HCT116 (cell line): ENCODE measurements at regions not wholly inside any gene's neighbourhood (a gene's known extent, or its start where the extent isn't known, plus 50 kb on each side); places are given as distances from the start of the nearest gene placed in this dataset.
"Not testable (repeated sequence)": the region's sequence is repeated elsewhere in the genome, so short reads cannot be mapped to it uniquely, and the experiment has no call there.

Experiments used
- ATAC-seq: fragments of 200-7000 bp; cut with Tn5 transposase; 2 replicates; pipeline ENCODE4 v1.9.1; 2020; ENCODE audit warnings: mild to moderate bottlenecking, moderate library complexity
- BruUV-seq: library from RNA; stranded (reverse); fragments of 400-500 nt; replicated peaks from 2 replicates; lab custom pipeline; 2021; lab: Mats Ljungman, UMichigan
- CTCF ChIA-PET: fragments of 300-600 bp; sonication (Branson Sonifier 250); formaldehyde crosslinking; loops from one replicate; lab custom pipeline; 2021; ENCODE audit warnings: antibody characterized with exemption; lab: Charles Lee
- POLR2A ChIA-PET: fragments of 300-600, 350-600 bp; sonication (Branson Sonifier 250); formaldehyde crosslinking; loops from one replicate; lab custom pipeline; 2021; ENCODE audit warnings: antibody characterized with exemption; lab: Charles Lee
- RAD21 ChIA-PET, 2 experiments: fragments of 300-600 bp; sonication (Branson Sonifier 250); formaldehyde crosslinking; loops; one replicate each; lab custom pipeline; 2023; ENCODE audit warnings: low total read pairs in 2 of 2; ENCODE audit not compliant: uncharacterized antibody in 2 of 2, unreplicated experiment in 2 of 2, low non-redundant PET in 1 of 2; lab: Charles Lee
- DNase-seq: peaks from one replicate; pipeline ENCODE4 v3.0.0-alpha.2; 2010; ENCODE audit warnings: low read depth, low spot score
- H2AFZ ChIP-seq: fragments of 200-600 bp; shearing (Covaris generic), sonication (generic); 2 replicates; pipeline ENCODE4 v1.6.1; 2017; ENCODE audit warnings: low read depth, mixed run types, mixed read lengths, antibody characterized with exemption, low read length; ENCODE audit not compliant: poor library complexity, severe bottlenecking
- H3K27ac ChIP-seq: 2 replicates; pipeline ENCODE4 v1.5.1; 2012; ENCODE audit warnings: low read depth, low read length
- H3K27me3 ChIP-seq: fragments of 200-600 bp; sonication (generic); 2 replicates; pipeline ENCODE4 v1.6.1; 2016; ENCODE audit warnings: mixed run types, low read length, mixed read lengths; ENCODE audit not compliant: insufficient read depth
- H3K36me3 ChIP-seq, 2 experiments: fragments of 200-500 bp in 1 of 2; fragments of 200-600 bp in 1 of 2; sonication (Bioruptor generic) in 1 of 2; sonication (generic) in 1 of 2; 2 replicates each; pipeline versions ENCODE4 v1.5.1 to v1.6.1; 2014 to 2016; ENCODE audit warnings: low read length in 2 of 2, inconsistent platforms in 1 of 2, mixed read lengths in 1 of 2, mixed run types in 1 of 2; ENCODE audit not compliant: insufficient read depth in 2 of 2, control insufficient read depth in 1 of 2
- H3K4me1 ChIP-seq, 2 experiments: fragments of 200-600 bp in 1 of 2; sonication (generic) in 1 of 2; 2 replicates each; pipeline versions ENCODE4 v1.5.1 to v1.6.1; 2012 to 2017; ENCODE audit warnings: low read length in 2 of 2, inconsistent platforms in 1 of 2, mild to moderate bottlenecking in 1 of 2, mixed read lengths in 1 of 2, mixed run types in 1 of 2, moderate library complexity in 1 of 2; ENCODE audit not compliant: insufficient read depth in 2 of 2, control insufficient read depth in 1 of 2
- H3K4me2 ChIP-seq: fragments of 200-600 bp; sonication (generic); 2 replicates; pipeline ENCODE4 v1.6.1; 2017; ENCODE audit warnings: mixed run types, low read length, mixed read lengths
- H3K4me3 ChIP-seq, 2 experiments: fragments of 200-600 bp in 1 of 2; sonication (generic) in 1 of 2; replicated peaks in 1 of 2; 2 replicates each; pipeline ENCODE4 v1.5.1; 2011 to 2016; ENCODE audit warnings: low read length in 2 of 2, control low read depth in 1 of 2, low read depth in 1 of 2, mild to moderate bottlenecking in 1 of 2, mixed read lengths in 1 of 2, mixed run types in 1 of 2
- H3K79me2 ChIP-seq: fragments of 200-600 bp; sonication (generic); 2 replicates; pipeline ENCODE4 v1.6.1; 2017; ENCODE audit warnings: mild to moderate bottlenecking, mixed run types, low read length, moderate library complexity, mixed read lengths; ENCODE audit not compliant: insufficient read depth
- H3K9ac ChIP-seq: fragments of 200-600 bp; sonication (generic); 2 replicates; pipeline ENCODE4 v1.6.1; 2016; ENCODE audit warnings: low read length, mixed read lengths
- H3K9me2 ChIP-seq: fragments of 200-600 bp; sonication (generic), shearing (Covaris generic); 2 replicates; pipeline ENCODE4 v1.6.1; 2017; ENCODE audit warnings: mixed run types, mild to moderate bottlenecking, moderate library complexity; ENCODE audit not compliant: insufficient read depth
- H3K9me3 ChIP-seq, 2 experiments: fragments of 200-500 bp in 1 of 2; fragments of 200-600 bp in 1 of 2; sonication (Bioruptor generic) in 1 of 2; sonication (generic) in 1 of 2; 2 replicates each; pipeline ENCODE4 v1.6.1; 2014 to 2017; ENCODE audit warnings: low read length in 2 of 2, mixed read lengths in 2 of 2, inconsistent platforms in 1 of 2, low read depth in 1 of 2, mild to moderate bottlenecking in 1 of 2, mixed run types in 1 of 2, moderate library complexity in 1 of 2; ENCODE audit not compliant: control insufficient read depth in 1 of 2, insufficient read depth in 1 of 2
- H4K20me1 ChIP-seq: fragments of 200-600 bp; sonication (generic), shearing (Covaris generic); 2 replicates; pipeline ENCODE4 v1.6.1; 2017; ENCODE audit warnings: mixed run types, mild to moderate bottlenecking, moderate library complexity; ENCODE audit not compliant: insufficient read depth
- CBX3 ChIP-seq: IDR thresholded peaks from 2 replicates; pipeline ENCODE4 v1.6.1; 2012; ENCODE audit warnings: low read depth
- CEBPB ChIP-seq: IDR thresholded peaks from 2 replicates; pipeline ENCODE4 v1.6.1; 2012; ENCODE audit warnings: low read depth
- EGR1 ChIP-seq: IDR thresholded peaks from 2 replicates; pipeline ENCODE4 v1.6.1; 2012; ENCODE audit warnings: low read depth
- ELF1 ChIP-seq: IDR thresholded peaks from 2 replicates; pipeline ENCODE4 v1.6.1; 2012; ENCODE audit warnings: low read depth, borderline replicate concordance
- EZH2 ChIP-seq: fragments of 200-600 bp; sonication (generic); IDR thresholded peaks from 2 replicates; pipeline ENCODE4 v1.6.1; 2017; ENCODE audit warnings: antibody characterized with exemption, mixed run types
- EZH2phosphoT487 ChIP-seq: fragments of 200-600 bp; IDR thresholded peaks from 2 replicates; pipeline ENCODE4 v1.6.1; 2018; ENCODE audit warnings: antibody characterized with exemption, borderline replicate concordance
- FOSL1 ChIP-seq: IDR thresholded peaks from 2 replicates; pipeline ENCODE4 v1.6.1; 2012; ENCODE audit warnings: low read depth
- JUND ChIP-seq: IDR thresholded peaks from 2 replicates; pipeline ENCODE4 v1.6.1; 2012
- POLR2AphosphoS5 ChIP-seq: IDR thresholded peaks from 2 replicates; pipeline ENCODE4 v1.6.1; 2011; ENCODE audit warnings: mild to moderate bottlenecking, low read depth, low read length, moderate library complexity
- RAD21 ChIP-seq: IDR thresholded peaks from 2 replicates; pipeline ENCODE4 v1.6.1; 2012; ENCODE audit warnings: low read depth, mild to moderate bottlenecking
- SIN3A ChIP-seq: IDR thresholded peaks from 2 replicates; pipeline ENCODE4 v1.6.1; 2012; ENCODE audit warnings: low read depth
- TCF7L2 ChIP-seq: IDR thresholded peaks from 2 replicates; pipeline ENCODE4 v1.7.0; 2011; ENCODE audit warnings: borderline replicate concordance, inconsistent platforms; ENCODE audit not compliant: insufficient read depth, insufficient read length; ENCODE audit errors: extremely low read depth
- YY1 ChIP-seq: IDR thresholded peaks from 2 replicates; pipeline ENCODE4 v1.6.1; 2011; ENCODE audit warnings: low read length, low read depth, moderate library complexity, mild to moderate bottlenecking; ENCODE audit not compliant: insufficient replicate concordance; ENCODE audit errors: extremely low read depth
- ZFX ChIP-seq: fragments of 450-650 bp; IDR thresholded peaks from 2 replicates; pipeline ENCODE4 v1.6.1; 2017
- ZNF274 ChIP-seq: fragments of 200-500 bp; sonication (Bioruptor generic); IDR thresholded peaks from 2 replicates; pipeline ENCODE4 v1.6.1; 2014; ENCODE audit warnings: mild to moderate bottlenecking, low read depth, low read length, inconsistent platforms
- intact Hi-C: fragments of 100-400 bp; cut with micrococcal nuclease; formaldehyde crosslinking; loops from 2 replicates; pipeline ENCODE4 v1.10.0; 2022
- TF ChIP-seq, protein P1 (sequence below): IDR thresholded peaks from 2 replicates; pipeline ENCODE4 v1.6.1; 2011; ENCODE audit warnings: mild to moderate bottlenecking, low read length, moderate library complexity; ENCODE audit not compliant: insufficient replicate concordance; ENCODE audit errors: extremely low read depth
- TF ChIP-seq, protein P2 (sequence below): IDR thresholded peaks from 2 replicates; pipeline ENCODE4 v1.6.1; 2012

DNA sequence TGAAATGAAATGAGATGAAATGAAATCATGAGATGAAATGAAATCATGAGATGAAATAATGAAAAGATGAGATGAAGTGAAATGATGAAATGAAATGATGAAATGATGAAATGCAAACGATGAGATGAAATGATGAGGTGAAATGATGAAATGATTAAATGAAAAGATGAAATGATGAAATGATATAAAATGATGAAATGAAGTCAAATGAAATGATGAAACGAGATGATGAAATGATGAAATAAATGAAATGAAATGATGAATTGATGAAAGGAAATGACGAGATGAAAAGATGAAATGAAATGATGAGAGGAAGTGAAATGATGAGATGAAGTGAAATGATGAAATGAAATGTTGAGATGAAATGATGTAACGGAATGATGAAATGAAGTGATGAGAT lies 595.6 kb downstream of the TP53TG3F start:
- intact Hi-C loops = no loop called here
- DNase-seq = no peak
- H3K9ac ChIP-seq = no peak overlapping the region
- TF ChIP-seq EZH2 (no peak), POLR2AphosphoS5 (no peak), YY1 (no peak), CEBPB (no peak), ZNF274 (no peak), TCF7L2 (no peak), SIN3A (no peak), JUND (no peak), EGR1 (no peak), ZFX (no peak), RAD21 (no peak), EZH2phosphoT487 (no peak), FOSL1 (no peak), CBX3 (no peak), ELF1 (no peak)
- TF ChIP-seq, protein P1, sequence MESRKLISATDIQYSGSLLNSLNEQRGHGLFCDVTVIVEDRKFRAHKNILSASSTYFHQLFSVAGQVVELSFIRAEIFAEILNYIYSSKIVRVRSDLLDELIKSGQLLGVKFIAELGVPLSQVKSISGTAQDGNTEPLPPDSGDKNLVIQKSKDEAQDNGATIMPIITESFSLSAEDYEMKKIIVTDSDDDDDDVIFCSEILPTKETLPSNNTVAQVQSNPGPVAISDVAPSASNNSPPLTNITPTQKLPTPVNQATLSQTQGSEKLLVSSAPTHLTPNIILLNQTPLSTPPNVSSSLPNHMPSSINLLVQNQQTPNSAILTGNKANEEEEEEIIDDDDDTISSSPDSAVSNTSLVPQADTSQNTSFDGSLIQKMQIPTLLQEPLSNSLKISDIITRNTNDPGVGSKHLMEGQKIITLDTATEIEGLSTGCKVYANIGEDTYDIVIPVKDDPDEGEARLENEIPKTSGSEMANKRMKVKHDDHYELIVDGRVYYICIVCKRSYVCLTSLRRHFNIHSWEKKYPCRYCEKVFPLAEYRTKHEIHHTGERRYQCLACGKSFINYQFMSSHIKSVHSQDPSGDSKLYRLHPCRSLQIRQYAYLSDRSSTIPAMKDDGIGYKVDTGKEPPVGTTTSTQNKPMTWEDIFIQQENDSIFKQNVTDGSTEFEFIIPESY = no peak
- TF ChIP-seq, protein P2, sequence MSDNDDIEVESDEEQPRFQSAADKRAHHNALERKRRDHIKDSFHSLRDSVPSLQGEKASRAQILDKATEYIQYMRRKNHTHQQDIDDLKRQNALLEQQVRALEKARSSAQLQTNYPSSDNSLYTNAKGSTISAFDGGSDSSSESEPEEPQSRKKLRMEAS = no peak
- TF ChIP-seq, all 23 proteins: peak for 0
- no peak overlapping the region for H3K4me3 ChIP-seq
- no peaks in the 10 kb centered on the region for H3K4me1 ChIP-seq
- H3K27ac ChIP-seq = no peak overlapping the region
- ChIA-PET CTCF (no interaction called here), RAD21 (no interaction called here), POLR2A (no interaction called here)
- no peaks in the 10 kb centered on the region for H4K20me1 ChIP-seq
- BruUV-seq = no TSS peak
- no peaks in the 10 kb centered on the region for H3K9me2 ChIP-seq
- 0 out of 4 replicates have a peak, but pooled peaks cover 0 to 4% of the 10 kb centered on the region in 2 experiments for H3K9me3 ChIP-seq
- ATAC-seq = no peak
- no peak overlapping the region for H2AFZ ChIP-seq
- H3K36me3 ChIP-seq = no peaks in the 10 kb centered on the region
- H3K27me3 ChIP-seq = no peaks in the 10 kb centered on the region
- H3K4me2 ChIP-seq = no peak overlapping the region
- H3K79me2 ChIP-seq = no peaks in the 10 kb centered on the region

DNA sequence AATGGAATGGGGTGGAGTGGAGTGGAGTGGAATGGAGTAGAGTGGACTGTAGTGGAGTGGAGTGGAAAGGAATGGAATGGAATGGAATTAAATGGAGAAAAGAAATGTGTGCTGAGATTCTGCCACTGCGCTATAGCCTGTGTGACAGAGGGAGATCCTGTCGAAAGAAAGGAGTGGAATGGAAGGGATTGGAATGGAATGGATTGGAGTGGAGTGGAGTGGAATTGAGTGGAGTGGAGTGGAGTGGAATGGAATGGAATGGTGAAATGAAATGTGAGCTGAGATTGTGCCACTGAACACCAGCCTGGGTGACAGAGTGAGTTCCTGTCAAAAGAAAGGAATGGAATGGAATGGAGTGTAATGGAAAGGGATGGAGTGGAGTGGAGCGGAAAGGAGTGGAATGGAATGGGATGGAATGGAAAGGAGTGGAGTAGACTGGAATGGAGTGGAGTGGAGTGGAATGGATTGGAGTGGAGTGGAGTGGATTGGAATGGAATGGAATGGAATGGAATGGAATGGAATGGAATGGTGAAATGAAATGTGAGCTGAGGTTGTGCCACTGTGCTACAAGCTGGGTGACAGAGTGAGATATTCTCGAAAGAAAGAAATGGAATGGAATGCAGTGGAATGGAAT lies 603.3 kb downstream of the TP53TG3F start:
- H3K9me3 ChIP-seq = peaks cover 26 to 30% of the 10 kb centered on the region in 2 experiments; a peak in 3 of 4 replicates
- H3K27ac ChIP-seq, H3K9me2 ChIP-seq, RAD21 ChIA-PET, H3K4me3 ChIP-seq, H3K4me1 ChIP-seq, CTCF ChIA-PET, H3K9ac ChIP-seq, DNase-seq, BruUV-seq, POLR2A ChIA-PET, H3K4me2 ChIP-seq, H3K79me2 ChIP-seq, ATAC-seq, H2AFZ ChIP-seq, H4K20me1 ChIP-seq, intact Hi-C loops, H3K36me3 ChIP-seq, H3K27me3 ChIP-seq: not testable (repeated sequence)
